GM23248 (cell line): ENCODE measurements at regions not wholly inside any gene's neighbourhood (a gene's known extent, or its start where the extent isn't known, plus 50 kb on each side); places are given as distances from the start of the nearest gene placed in this dataset.

Source experiments
- EZH2 ChIP-seq: fragments of 200-600 bp; sonication (generic); IDR thresholded peaks from 2 replicates; pipeline ENCODE4 v1.6.1; 2018; ENCODE audit warnings: antibody characterized with exemption, mild to moderate bottlenecking; ENCODE audit not compliant: insufficient read depth, poor library complexity, severe bottlenecking
- EZH2phosphoT487 ChIP-seq: fragments of 200-600 bp; sonication (generic); IDR thresholded peaks from 2 replicates; pipeline ENCODE4 v1.6.1; 2018; ENCODE audit warnings: antibody characterized with exemption, moderate library complexity, mild to moderate bottlenecking, low read depth; ENCODE audit not compliant: insufficient read depth

DNA sequence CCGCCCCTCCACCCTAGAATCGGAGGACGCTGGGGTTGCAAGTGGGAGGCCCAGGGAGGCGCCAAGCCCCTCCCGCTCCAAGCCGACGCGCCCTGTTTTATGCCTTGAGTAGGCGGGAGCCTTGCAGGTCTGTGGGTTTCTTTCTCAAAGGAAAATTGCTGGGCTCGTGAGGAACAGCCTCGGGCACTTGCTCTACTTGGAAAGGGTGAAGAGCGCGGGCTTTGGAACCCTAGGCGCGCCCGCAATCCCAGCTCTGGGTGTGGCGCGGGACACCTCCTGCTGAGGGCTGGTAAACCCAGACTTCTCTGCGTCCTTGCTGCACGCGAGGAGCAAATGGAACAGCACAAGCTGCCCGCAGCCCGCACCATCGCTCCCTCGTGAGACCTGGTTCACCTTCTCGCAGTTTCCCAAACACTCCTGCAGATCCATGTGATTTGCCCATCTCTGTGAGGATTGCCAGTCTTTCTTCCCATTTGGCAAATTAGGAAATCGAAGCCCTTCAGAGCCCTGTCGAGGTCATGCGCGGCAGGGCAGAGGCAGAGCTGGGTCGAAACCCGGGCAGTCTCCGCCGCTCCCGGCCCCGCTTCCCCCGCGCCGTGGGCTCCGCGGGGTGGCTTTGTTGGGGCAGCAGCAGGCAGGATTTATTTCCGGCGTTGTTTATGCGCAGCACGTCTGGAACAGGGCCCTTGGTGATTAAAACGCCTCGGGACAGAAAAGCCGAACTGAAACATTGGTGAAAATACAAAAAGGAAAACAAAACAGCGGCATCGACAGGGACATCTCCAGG, 98.4 kb upstream of the CPLX2 start:
- TF ChIP-seq EZH2phosphoT487 (no peak), EZH2 (no peak)
